Chondrocyte (in vitro differentiated cells): ENCODE measurements at regions not wholly inside any gene's neighbourhood (a gene's known extent, or its start where the extent isn't known, plus 50 kb on each side); places are given as distances from the start of the nearest gene placed in this dataset.

Experiments used
- DNase-seq: peaks from one replicate; pipeline ENCODE4 v3.0.0; 2021; ENCODE audit warnings: mixed read lengths, low spot score
- H3K27ac Mint-ChIP-seq: one replicate; pipeline ENCODE4 v1.8.0; 2021; ENCODE audit warnings: mild to moderate bottlenecking, moderate library complexity, mixed read lengths; ENCODE audit not compliant: unreplicated experiment
- H3K27me3 Mint-ChIP-seq: 2 replicates; pipeline ENCODE4 v1.8.0; 2021; ENCODE audit warnings: low read depth, mixed read lengths
- H3K36me3 Mint-ChIP-seq: 2 replicates; pipeline ENCODE4 v1.8.0; 2021; ENCODE audit warnings: low read depth, mixed read lengths
- H3K4me1 Mint-ChIP-seq: 2 replicates; pipeline ENCODE4 v1.8.0; 2021; ENCODE audit warnings: low read depth, mild to moderate bottlenecking, mixed read lengths
- H3K4me3 Mint-ChIP-seq: one replicate; pipeline ENCODE4 v1.8.0; 2021; ENCODE audit warnings: mild to moderate bottlenecking, moderate library complexity, mixed read lengths; ENCODE audit not compliant: unreplicated experiment
- H3K9me3 Mint-ChIP-seq: 2 replicates; pipeline ENCODE4 v1.8.0; 2021; ENCODE audit warnings: low read depth, mixed read lengths
- CTCF ChIP-seq: fragments of 200-600 bp; sonication (generic); IDR thresholded peaks from 2 replicates; pipeline ENCODE4 v1.5.0; 2021; ENCODE audit warnings: antibody characterized with exemption, mild to moderate bottlenecking, moderate library complexity

GRCh38 chr19:28915202-28915601, 297.7 kb downstream of the UQCRFS1 start:
- DNase-seq = no peak
- peaks cover under 1% of the 10 kb centered on the region for H3K9me3 Mint-ChIP-seq
- H3K36me3 Mint-ChIP-seq = no peaks in the 10 kb centered on the region
- H3K27ac Mint-ChIP-seq = no peak overlapping the region
- peaks cover 5% of the 10 kb centered on the region for H3K27me3 Mint-ChIP-seq
- H3K4me1 Mint-ChIP-seq = peaks cover 5% of the 10 kb centered on the region
- no peak for TF ChIP-seq CTCF
- no peak overlapping the region for H3K4me3 Mint-ChIP-seq

GRCh38 chr19:28914173-28914572, 298.8 kb downstream of the UQCRFS1 start:
- Mint-ChIP-seq H3K27ac (no peak overlapping the region), H3K27me3 (peaks cover 8% of the 10 kb centered on the region), H3K4me1 (peaks cover 5% of the 10 kb centered on the region), H3K4me3 (no peak overlapping the region), H3K9me3 (peaks cover 3% of the 10 kb centered on the region), H3K36me3 (no peaks in the 10 kb centered on the region)
- no peak for TF ChIP-seq CTCF
- no peak for DNase-seq

GRCh38 chr19:28913626-28914025, 299.3 kb downstream of the UQCRFS1 start:
- H3K27me3 Mint-ChIP-seq = peaks cover 9% of the 10 kb centered on the region
- no peak overlapping the region for H3K27ac Mint-ChIP-seq
- H3K9me3 Mint-ChIP-seq = peaks cover 3% of the 10 kb centered on the region
- no peak overlapping the region for H3K4me3 Mint-ChIP-seq
- H3K36me3 Mint-ChIP-seq = no peaks in the 10 kb centered on the region
- no peak for DNase-seq
- TF ChIP-seq CTCF = no peak
- H3K4me1 Mint-ChIP-seq = peaks cover 5% of the 10 kb centered on the region

- DNase-seq = no peak
- H3K27me3 Mint-ChIP-seq = peaks cover 11% of the 10 kb centered on the region
Measured at GRCh38 chr19:28908941-28909340, 304.0 kb downstream of the UQCRFS1 start.

GRCh38 chr19:28907534-28907933, 305.4 kb downstream of the UQCRFS1 start:
- H3K36me3 Mint-ChIP-seq = no peaks in the 10 kb centered on the region
- H3K27me3 Mint-ChIP-seq = peaks cover 13% of the 10 kb centered on the region
- no peak overlapping the region for H3K27ac Mint-ChIP-seq
- peaks cover 3% of the 10 kb centered on the region for H3K9me3 Mint-ChIP-seq
- no peak for TF ChIP-seq CTCF
- no peaks in the 10 kb centered on the region for H3K4me1 Mint-ChIP-seq
- no peak for DNase-seq
- no peak overlapping the region for H3K4me3 Mint-ChIP-seq

More at GRCh38 chr19:28908941-28909340, 304.0 kb downstream of the UQCRFS1 start:
- Mint-ChIP-seq H3K4me1 (no peaks in the 10 kb centered on the region), H3K27ac (no peak overlapping the region), H3K4me3 (no peak overlapping the region), H3K36me3 (no peaks in the 10 kb centered on the region), H3K9me3 (peaks cover 3% of the 10 kb centered on the region)
- no peak for TF ChIP-seq CTCF
